ENCODE measurements at regions not wholly inside any gene's neighbourhood (a gene's known extent, or its start where the extent isn't known, plus 50 kb on each side); places are given as distances from the start of the nearest gene placed in this dataset.
"Not testable (repeated sequence)": the region's sequence is repeated elsewhere in the genome, so short reads cannot be mapped to it uniquely, and the experiment has no call there.

GRCh38 chr9:108052431-108053080 is 563.0 kb upstream of the KLF4 start:
- peaks cover 64% of the 10 kb centered on the region for H3K4me1 Mint-ChIP-seq

DNA sequence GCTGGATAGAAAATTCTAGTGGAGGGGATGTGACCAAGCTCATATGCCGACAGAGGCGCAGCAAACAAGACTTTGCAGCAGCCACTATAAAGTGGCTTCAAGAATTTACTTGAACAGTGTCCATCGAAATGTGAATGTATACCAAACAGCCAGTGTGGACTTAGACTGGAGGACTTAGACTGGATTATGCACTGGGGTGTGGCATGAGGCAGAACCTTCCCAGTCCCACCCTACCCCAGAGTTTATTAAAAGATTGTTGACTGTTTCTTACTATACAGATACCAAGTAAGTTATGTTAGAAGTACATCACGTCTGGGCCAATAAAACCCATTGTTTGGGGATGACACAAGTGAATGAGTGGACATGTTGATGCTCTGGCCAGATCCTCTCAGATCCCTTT is 561.3 kb upstream of the KLF4 start:
- Mint-ChIP-seq H3K4me1 (peaks cover 57% of the 10 kb centered on the region), H3K27me3 (ENCODE audit: low read depth, poor library complexity) (peaks cover 3% of the 10 kb centered on the region), H3K9me3 (no peaks in the 10 kb centered on the region), H3K4me3 (no peak overlapping the region), H3K36me3 (ENCODE audit: low read depth) (no peaks in the 10 kb centered on the region), H3K27ac (no peak overlapping the region)
- no peak for DNase-seq
- TF ChIP-seq CTCF (IDR thresholded peaks at IDR 0.05), result no peak

More at GRCh38 chr9:108052431-108053080, 563.0 kb upstream of the KLF4 start:
- no peak overlapping the region for H3K27ac Mint-ChIP-seq
- peaks cover 3% of the 10 kb centered on the region for H3K27me3 Mint-ChIP-seq (ENCODE audit: low read depth, poor library complexity)
- no peaks in the 10 kb centered on the region for H3K9me3 Mint-ChIP-seq
- DNase-seq, result no peak
- H3K36me3 Mint-ChIP-seq (ENCODE audit: low read depth), result no peaks in the 10 kb centered on the region
- no peak overlapping the region for H3K4me3 Mint-ChIP-seq
- no peak for TF ChIP-seq CTCF (IDR thresholded peaks at IDR 0.05)

DNA sequence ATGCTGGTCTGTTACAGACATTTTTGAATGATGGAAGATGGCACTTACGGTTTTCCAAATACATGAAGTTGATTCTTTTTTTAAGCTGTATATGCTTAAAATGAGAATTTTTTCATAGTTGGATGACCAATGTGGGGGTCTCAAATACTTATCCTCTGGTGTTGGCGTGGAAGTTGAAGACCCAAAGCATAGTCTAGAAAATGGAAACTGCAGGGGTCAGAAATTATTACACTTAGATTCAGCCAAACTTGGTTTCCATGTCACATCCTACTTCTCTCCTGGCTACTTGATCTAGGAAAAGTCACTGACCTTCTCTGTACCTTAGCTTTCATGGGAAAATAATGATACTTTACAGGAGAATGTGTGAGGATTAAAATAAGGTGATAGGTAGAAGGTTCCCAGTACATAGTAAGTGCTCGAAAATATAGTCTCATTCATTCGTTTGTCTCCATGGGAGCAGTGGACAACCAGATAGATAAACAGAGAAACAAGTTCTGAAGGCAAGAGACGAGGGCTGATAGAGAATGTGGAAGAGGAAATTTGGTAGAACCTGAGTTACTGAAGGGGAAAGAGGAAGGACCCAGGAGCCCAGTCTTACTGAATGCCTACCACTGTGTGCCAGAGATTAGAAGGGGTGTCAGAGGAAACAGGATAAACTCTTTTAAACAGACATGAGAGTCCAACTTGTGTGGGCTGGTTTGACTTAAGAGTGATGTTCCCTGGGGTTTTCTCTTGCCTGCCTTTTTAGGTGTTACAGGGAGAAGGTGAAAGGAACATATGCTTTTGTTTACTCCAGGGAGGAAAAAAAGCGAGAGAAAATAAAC is 560.3 kb upstream of the KLF4 start:
- Mint-ChIP-seq H3K36me3 (ENCODE audit: low read depth) (no peaks in the 10 kb centered on the region), H3K4me1 (peaks cover 48% of the 10 kb centered on the region), H3K9me3 (no peaks in the 10 kb centered on the region)

DNA sequence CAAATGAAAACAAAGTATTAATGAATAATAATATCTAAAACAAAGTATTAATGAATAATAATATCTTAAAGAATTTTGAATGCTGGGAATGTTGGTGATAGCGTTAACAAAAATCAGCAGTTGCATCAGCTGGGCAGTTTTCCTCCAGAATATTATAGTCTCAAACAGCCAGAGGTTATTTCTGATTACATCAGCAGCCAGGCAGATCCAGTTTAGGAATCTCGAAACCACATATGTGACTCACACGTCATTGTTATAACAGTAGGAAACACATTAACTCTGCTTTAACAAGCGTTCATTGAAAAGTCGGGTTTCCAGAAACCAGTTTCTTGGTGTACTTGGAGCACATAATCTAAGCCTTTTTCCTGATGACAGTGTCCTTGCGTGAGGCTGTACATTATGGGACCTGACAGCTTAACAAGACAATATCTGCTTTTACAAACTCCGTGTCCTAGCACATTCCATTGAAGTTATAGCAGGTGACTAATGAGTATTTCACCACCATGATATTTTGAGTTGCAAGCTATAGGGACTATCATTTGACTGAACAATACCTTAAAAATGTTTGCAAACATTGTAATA is 559.5 kb upstream of the KLF4 start:
- H3K4me3 Mint-ChIP-seq, result no peak overlapping the region
- H3K36me3 Mint-ChIP-seq (ENCODE audit: low read depth), result no peaks in the 10 kb centered on the region
- TF ChIP-seq CTCF (IDR thresholded peaks at IDR 0.05), result no peak
- H3K9me3 Mint-ChIP-seq, result peaks cover 4% of the 10 kb centered on the region
- no peak for DNase-seq
- H3K4me1 Mint-ChIP-seq, result peaks cover 41% of the 10 kb centered on the region
- H3K27ac Mint-ChIP-seq, result no peak overlapping the region
- H3K27me3 Mint-ChIP-seq (ENCODE audit: low read depth, poor library complexity), result peaks cover 3% of the 10 kb centered on the region

More for the DNA sequence above, 560.3 kb upstream of the KLF4 start:
- no peak for TF ChIP-seq CTCF (IDR thresholded peaks at IDR 0.05)
- no peak for DNase-seq
- H3K27ac Mint-ChIP-seq, result no peak overlapping the region
- peaks cover 3% of the 10 kb centered on the region for H3K27me3 Mint-ChIP-seq (ENCODE audit: low read depth, poor library complexity)
- no peak overlapping the region for H3K4me3 Mint-ChIP-seq

DNA sequence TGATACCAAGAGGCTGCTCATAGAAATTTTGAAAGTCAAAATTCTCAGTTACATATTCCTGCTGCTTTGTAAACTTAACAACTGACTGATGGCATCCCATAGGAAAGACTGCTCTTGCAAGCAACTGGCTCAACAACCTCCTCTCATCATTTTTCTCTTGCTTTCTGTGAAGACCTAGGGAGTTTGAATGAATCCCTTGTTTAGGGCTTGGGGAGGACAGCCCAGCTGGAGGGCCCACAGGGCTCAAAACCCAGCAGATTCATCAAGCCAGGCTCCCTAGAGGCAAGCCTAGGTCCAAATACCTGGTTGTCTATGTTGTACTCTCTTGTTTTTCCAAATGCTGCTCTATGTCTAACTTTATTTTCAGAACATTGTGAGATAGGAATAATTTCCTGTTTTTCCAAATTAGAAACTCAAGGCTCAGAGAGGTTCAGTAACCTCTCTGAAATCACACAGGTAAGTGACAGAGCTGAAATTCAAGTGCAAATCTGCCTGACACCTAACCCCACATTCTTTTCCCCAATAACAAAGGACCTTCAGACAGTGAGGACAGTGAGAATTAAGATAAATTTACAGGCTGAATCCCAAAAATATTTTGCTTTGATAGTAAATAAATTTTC is 558.9 kb upstream of the KLF4 start:
- peaks cover 9% of the 10 kb centered on the region for H3K9me3 Mint-ChIP-seq
- peaks cover 2% of the 10 kb centered on the region for H3K36me3 Mint-ChIP-seq (ENCODE audit: low read depth)
- TF ChIP-seq CTCF (IDR thresholded peaks at IDR 0.05), result no peak
- no peak for DNase-seq
- peaks cover 3% of the 10 kb centered on the region for H3K27me3 Mint-ChIP-seq (ENCODE audit: low read depth, poor library complexity)
- no peak overlapping the region for H3K4me3 Mint-ChIP-seq
- H3K4me1 Mint-ChIP-seq, result peaks cover 35% of the 10 kb centered on the region
- H3K27ac Mint-ChIP-seq, result no peak overlapping the region

DNA sequence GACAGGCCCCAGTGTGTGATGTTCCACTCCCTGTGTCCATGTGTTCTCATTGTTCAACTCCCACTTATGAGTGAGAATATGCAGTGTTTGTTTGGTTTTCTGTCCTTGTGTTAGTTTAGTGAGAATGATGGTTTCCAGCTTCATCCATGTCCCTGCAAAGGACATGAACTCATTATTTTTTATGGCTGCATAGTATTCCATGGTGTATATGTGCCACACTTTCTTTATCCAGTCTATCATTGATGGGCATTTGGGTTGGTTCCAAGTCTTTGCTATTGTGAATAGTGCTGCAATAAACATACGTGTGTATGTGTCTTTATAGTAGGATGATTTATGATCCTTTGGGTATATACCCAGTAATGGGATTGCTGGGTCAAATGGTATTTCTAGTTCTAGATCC is 558.2 kb upstream of the KLF4 start:
- DNase-seq; H3K27me3 Mint-ChIP-seq (ENCODE audit: low read depth, poor library complexity); H3K27ac Mint-ChIP-seq; H3K4me3 Mint-ChIP-seq; H3K36me3 Mint-ChIP-seq (ENCODE audit: low read depth): not testable (repeated sequence)
- H3K4me1 Mint-ChIP-seq, result peaks cover 27% of the 10 kb centered on the region
- H3K9me3 Mint-ChIP-seq, result peaks cover 13% of the 10 kb centered on the region

All from nephron progenitor cell (in vitro differentiated cells).